Body of pancreas (tissue), 4 donors: ENCODE measurements at regions not wholly inside any gene's neighbourhood (a gene's known extent, or its start where the extent isn't known, plus 50 kb on each side); places are given as distances from the start of the nearest gene placed in this dataset.

Experiments
- ATAC-seq: fragments of 150-250 bp; one replicate; pipeline ENCODE4 v1.9.1; 2016
- DNase-seq, 4 donors: peaks; one replicate each; pipeline ENCODE4 v3.0.0-alpha.2; 2019
- H3K27ac ChIP-seq, 4 donors: fragments of 200-600 bp; sonication (generic); 1 replicate in 3 of 4; 2 replicates in 1 of 4; pipeline versions ENCODE4 v1.5.1 to v1.6.1; 2016 to 2019; ENCODE audit warnings: mild to moderate bottlenecking in 1 of 4, mixed read lengths in 1 of 4, moderate library complexity in 1 of 4
- H3K27me3 ChIP-seq, 2 donors: fragments of 200-600 bp; sonication (generic); one replicate each; pipeline ENCODE4 v1.6.0; 2016; ENCODE audit warnings: mild to moderate bottlenecking in 1 of 2
- H3K36me3 ChIP-seq, 2 donors: fragments of 200-600 bp; sonication (generic); replicated peaks in 1 of 2; 2 replicates each; pipeline ENCODE4 v1.5.1; 2016; ENCODE audit warnings: low read depth in 2 of 2; ENCODE audit not compliant: insufficient read depth in 1 of 2
- H3K4me1 ChIP-seq: fragments of 200-600 bp; sonication (generic); one replicate; pipeline ENCODE4 v1.6.0; 2016
- H3K4me3 ChIP-seq, 2 donors: fragments of 200-600 bp; sonication (generic); 1 replicate in 1 of 2; 2 replicates in 1 of 2; pipeline ENCODE4 v1.5.1; 2016 to 2019
- H3K9me3 ChIP-seq, 3 donors: fragments of 200-600 bp; sonication (generic); 1 replicate in 2 of 3; 2 replicates in 1 of 3; pipeline ENCODE4 v1.5.1; 2016
- CTCF ChIP-seq, 7 experiments: fragments of 450-650 bp in 4 of 7; fragments of 200-600 bp in 3 of 7; sonication (generic) in 3 of 7; IDR thresholded peaks; one replicate each; pipeline ENCODE4 v1.5.1; 2016 to 2019; ENCODE audit warnings: antibody characterized with exemption in 7 of 7
- POLR2A ChIP-seq, 3 donors: fragments of 450-650 bp; IDR thresholded peaks; one replicate each; pipeline ENCODE4 v1.6.1; 2016; ENCODE audit warnings: antibody characterized with exemption in 3 of 3, mild to moderate bottlenecking in 2 of 3
- WGBS, 2 donors: methylation state at CpG; one replicate each; pipeline ENCODE4 v1.1.5; 2017; 5-methylcytosine and 5-hydroxymethylcytosine counted together
- intact Hi-C: fragments of 100-400 bp; cut with DNase I; formaldehyde crosslinking; loops from one replicate; pipeline ENCODE4 v1.15.1; 2023

GRCh38 chr6:2545383-2546038, 205.2 kb downstream of the MYLK4 start:
- intact Hi-C loops: no loop called here
- TF ChIP-seq CTCF (IDR thresholded peaks at IDR 0.05) (no peak), POLR2A (IDR thresholded peaks at IDR 0.05) (no peak)
- ATAC-seq (no peak), DNase-seq (no peak)
- no peaks in the 10 kb centered on the region for H3K27me3 ChIP-seq
- no peaks in the 10 kb centered on the region for H3K4me1 ChIP-seq
- no peaks in the 10 kb centered on the region for H3K36me3 ChIP-seq
- 71 to 83% methylated on average over 6 of the region's 6 CpGs for WGBS, 2 donors
- H3K27ac ChIP-seq: no peak overlapping the region
- H3K4me3 ChIP-seq: no peak overlapping the region
- peaks cover 0 to 9% (median 0%) of the 10 kb centered on the region in 3 donors for H3K9me3 ChIP-seq

GRCh38 chr6:2543321-2543720, 207.4 kb downstream of the MYLK4 start:
- no peaks in the 10 kb centered on the region for H3K36me3 ChIP-seq
- WGBS, 2 donors: 71 to 88% methylated on average over 2 of the region's 2 CpGs
- no peak for ATAC-seq

GRCh38 chr6:2542858-2543218, 207.9 kb downstream of the MYLK4 start:
- Histone ChIP-seq H3K9me3 (peaks cover 0 to 2% (median 0%) of the 10 kb centered on the region in 3 donors), H3K36me3 (no peaks in the 10 kb centered on the region), H3K4me3 (no peak overlapping the region), H3K4me1 (no peaks in the 10 kb centered on the region), H3K27ac (no peak overlapping the region), H3K27me3 (no peaks in the 10 kb centered on the region)
- DNase-seq (peak in 1 of 4 donors; percentile 21), ATAC-seq (no peak)
- WGBS, 2 donors: 62 to 76% methylated on average over 4 of the region's 4 CpGs
- intact Hi-C loops: no loop called here
- TF ChIP-seq POLR2A (IDR thresholded peaks at IDR 0.05): no peak
- TF ChIP-seq CTCF (IDR thresholded peaks at IDR 0.05): no peak

More at GRCh38 chr6:2543321-2543720, 207.4 kb downstream of the MYLK4 start:
- no peak overlapping the region for H3K4me3 ChIP-seq
- intact Hi-C loops: no loop called here
- TF ChIP-seq POLR2A (IDR thresholded peaks at IDR 0.05) (no peak), CTCF (IDR thresholded peaks at IDR 0.05) (no peak)
- H3K27me3 ChIP-seq: no peaks in the 10 kb centered on the region
- H3K27ac ChIP-seq: no peak overlapping the region
- DNase-seq: no peak
- H3K4me1 ChIP-seq: no peaks in the 10 kb centered on the region
- H3K9me3 ChIP-seq: peaks cover 0 to 7% (median 0%) of the 10 kb centered on the region in 3 donors

GRCh38 chr6:2542101-2542857, 208.4 kb downstream of the MYLK4 start:
- H3K9me3 ChIP-seq: no peaks in the 10 kb centered on the region
- no peak overlapping the region for H3K27ac ChIP-seq
- DNase-seq: no peak
- H3K27me3 ChIP-seq: no peaks in the 10 kb centered on the region
- H3K36me3 ChIP-seq: no peaks in the 10 kb centered on the region
- H3K4me1 ChIP-seq: no peaks in the 10 kb centered on the region
- WGBS, 2 donors: 70% methylated on average over 8 of the region's 8 CpGs
- no peak for ATAC-seq
- H3K4me3 ChIP-seq: no peak overlapping the region
- TF ChIP-seq POLR2A (IDR thresholded peaks at IDR 0.05) (no peak), CTCF (IDR thresholded peaks at IDR 0.05) (no peak)
- intact Hi-C loops: no loop called here
